Activated CD4-positive, alpha-beta T cell treated with anti-CD3 and anti-CD28 coated beads, Interleukin-2, amount 50 U/mL, for 16 hours (primary cell): ENCODE measurements at regions not wholly inside any gene's neighbourhood (a gene's known extent, or its start where the extent isn't known, plus 50 kb on each side); places are given as distances from the start of the nearest gene placed in this dataset.
"Not testable (repeated sequence)": the region's sequence is repeated elsewhere in the genome, so short reads cannot be mapped to it uniquely, and the experiment has no call there.

Experiments
- DNase-seq: peaks from one replicate; pipeline ENCODE4 v3.0.0-alpha.2; 2020

GRCh38 chr3:166005126-166005525, 167.9 kb upstream of the BCHE start:
- no peak for DNase-seq

DNA sequence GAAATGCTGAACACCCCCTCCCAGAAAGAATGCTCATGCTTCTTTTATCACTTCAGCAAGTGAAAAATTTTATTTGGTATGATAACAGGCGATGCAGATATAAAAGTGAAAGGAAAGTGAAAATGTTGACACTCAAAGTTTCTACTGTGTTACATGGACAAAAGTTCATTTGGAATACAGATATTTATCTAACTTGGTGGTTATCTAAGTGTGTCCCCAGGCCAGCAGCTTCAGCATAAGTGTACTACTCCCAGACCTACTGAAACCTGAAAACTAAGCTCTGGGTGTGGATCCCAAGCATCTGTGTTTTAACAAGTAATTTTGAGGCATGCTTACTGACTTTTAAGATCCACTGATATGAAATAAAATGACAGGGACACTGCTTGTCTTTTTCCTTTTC, 157.1 kb upstream of the BCHE start:
- DNase-seq, result no peak

GRCh38 chr3:165984589-165984988, 147.4 kb upstream of the BCHE start:
- DNase-seq, result no peak

DNA sequence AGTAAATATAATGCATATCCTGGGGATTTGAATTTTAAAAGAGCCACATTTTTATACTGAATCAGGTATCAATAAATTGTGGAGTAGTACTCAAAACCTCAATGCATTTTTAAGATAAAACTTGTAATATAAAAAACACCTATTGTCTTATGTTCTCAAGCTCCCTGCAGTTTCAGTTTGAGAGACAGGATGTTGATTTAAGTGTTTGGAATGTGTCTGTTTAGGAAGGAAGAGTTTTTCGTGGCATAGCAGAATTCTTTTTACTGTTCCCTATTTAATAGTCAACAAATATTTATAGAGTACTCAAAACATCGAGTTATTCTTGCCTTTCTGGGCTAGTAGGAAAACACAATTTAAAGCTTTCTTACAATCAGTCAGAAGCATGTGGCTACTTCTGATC, 146.1 kb upstream of the BCHE start:
- DNase-seq, result no peak

- no peak for DNase-seq
These were observed 144.1 kb upstream of the BCHE start for GRCh38 chr3:165981318-165981717.

DNA sequence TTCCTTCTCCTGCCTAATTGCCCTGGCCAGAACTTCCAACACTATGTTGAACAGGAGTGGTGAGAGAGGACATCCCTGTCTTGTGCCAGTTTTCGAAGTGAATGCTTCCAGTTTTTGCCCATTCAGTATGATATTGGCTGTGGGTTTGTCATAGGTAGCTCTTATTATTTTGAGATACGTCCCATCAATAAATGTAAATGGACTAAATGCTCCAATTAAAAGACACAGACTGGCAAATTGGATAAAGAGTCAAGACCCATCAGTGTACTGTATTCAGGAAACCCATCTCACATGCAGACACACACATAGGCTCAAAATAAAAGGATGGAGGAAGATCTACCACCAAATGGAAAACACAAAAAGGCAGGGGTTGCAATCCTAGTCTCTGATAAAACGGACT, 123.6 kb upstream of the BCHE start:
- not testable (repeated sequence) for DNase-seq

DNA sequence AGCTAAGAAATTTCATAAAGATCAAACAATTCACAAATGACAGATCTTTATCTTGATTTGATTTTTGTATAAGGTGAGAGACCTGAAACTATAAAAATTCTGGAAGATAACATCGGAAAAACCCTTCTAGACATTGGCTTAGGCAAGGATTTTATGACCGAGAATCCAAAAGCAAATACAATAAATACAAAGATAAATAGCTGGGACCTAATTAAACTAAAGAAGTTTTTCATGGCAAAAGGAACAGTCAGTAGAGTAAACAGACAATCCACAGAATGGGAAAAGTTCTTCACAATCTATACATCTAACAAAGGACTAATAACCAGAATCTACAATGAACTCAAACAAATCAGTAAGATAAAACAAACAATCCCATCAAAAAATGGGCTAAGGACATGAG, 116.9 kb upstream of the BCHE start:
- no peak for DNase-seq

- no peak for DNase-seq
These were observed 109.1 kb upstream of the BCHE start for GRCh38 chr3:165946360-165946759.

DNA sequence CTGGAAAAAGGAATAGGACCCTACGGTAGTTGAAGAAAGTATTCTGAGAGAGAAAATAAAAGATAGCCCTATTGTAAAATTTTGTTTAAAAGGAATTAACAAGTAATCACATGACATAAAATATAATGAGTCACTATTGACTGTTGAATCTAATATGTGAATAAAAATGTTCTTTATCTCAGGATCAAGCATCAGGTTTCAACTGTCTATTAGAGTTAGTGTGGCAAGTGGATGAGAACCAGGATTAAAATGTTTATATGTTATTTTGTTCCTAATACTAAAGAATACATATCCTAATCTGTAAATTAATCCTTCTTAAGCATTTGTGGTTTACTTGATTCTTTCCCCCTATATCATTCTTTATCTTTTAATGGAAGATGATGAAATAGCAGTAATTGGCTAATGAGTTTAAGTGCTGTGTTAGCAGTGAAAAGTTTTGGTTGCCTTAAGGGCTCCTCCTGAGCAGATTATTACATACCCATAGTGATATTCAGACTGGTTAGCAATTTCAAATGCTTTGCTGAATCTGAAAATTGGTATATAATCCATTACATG, 101.8 kb upstream of the BCHE start:
- DNase-seq, result no peak

DNA sequence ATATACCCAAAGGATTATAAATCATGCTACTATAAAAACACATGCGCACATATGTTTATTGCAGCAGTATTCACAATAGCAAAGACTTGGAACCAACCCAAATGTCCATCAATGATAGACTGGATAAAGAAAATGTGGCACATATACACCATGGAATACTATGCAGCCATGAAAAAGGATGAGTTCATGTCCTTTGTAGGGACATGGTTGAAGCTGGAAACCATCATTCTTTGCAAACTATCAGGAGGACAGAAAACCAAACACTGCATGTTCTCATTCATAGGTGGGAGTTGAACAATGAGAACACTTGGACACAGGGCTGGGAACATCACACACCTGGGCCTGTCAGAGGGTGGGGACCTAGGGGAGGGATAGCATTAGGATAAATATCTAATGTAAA, 98.9 kb upstream of the BCHE start:
- not testable (repeated sequence) for DNase-seq

DNA sequence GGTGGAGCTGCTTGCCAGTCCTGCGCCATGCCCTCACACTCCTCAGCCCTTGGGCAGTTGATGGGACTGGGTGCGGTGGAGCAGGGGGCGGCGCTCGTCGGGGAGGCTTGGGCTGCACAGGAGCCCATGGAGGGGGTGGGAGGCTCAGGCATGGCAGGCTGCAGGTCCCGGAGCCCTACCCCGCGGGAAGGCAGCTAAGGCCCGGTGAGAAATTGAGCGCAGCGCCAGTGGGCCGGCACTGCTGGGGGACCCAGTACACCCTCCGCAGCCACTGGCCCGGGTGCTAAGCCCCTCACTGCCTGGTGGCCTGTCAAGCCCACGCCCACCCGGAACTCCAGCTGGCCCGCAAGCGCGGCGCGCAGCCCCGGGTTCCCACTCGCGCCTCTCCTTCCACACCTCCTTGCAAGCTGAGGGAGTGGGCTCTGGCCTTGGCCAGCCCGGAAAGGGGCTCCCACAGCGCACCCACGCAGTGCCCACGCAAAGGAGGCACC, 87.1 kb upstream of the BCHE start:
- not testable (repeated sequence) for DNase-seq

- DNase-seq, result no peak
These were observed 83.8 kb upstream of the BCHE start for GRCh38 chr3:165920984-165921383.

- no peak for DNase-seq
These were observed 82.1 kb upstream of the BCHE start for GRCh38 chr3:165919284-165919683.

DNA sequence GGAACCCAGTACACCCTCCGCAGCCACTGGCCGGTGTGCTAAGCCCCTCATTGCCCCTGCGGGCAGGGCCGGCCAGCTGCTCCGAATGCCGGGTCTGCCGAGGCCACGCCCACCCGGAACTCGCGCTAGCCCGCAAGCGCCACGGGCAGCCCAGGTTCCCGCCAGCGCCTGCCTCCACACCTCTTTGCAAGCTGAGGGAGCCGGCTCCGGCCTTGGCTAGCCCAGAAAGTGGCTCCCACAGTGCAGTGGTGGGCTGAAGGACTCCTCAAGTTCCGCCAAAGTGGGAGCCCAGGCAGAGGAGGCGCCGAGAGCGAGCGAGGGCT, 81.4 kb upstream of the BCHE start:
- DNase-seq, result no peak

GRCh38 chr3:165917938-165918656, 80.9 kb upstream of the BCHE start:
- DNase-seq, result not testable (repeated sequence)

- not testable (repeated sequence) for DNase-seq
These were observed 77.9 kb upstream of the BCHE start for GRCh38 chr3:165915104-165915503.

DNA sequence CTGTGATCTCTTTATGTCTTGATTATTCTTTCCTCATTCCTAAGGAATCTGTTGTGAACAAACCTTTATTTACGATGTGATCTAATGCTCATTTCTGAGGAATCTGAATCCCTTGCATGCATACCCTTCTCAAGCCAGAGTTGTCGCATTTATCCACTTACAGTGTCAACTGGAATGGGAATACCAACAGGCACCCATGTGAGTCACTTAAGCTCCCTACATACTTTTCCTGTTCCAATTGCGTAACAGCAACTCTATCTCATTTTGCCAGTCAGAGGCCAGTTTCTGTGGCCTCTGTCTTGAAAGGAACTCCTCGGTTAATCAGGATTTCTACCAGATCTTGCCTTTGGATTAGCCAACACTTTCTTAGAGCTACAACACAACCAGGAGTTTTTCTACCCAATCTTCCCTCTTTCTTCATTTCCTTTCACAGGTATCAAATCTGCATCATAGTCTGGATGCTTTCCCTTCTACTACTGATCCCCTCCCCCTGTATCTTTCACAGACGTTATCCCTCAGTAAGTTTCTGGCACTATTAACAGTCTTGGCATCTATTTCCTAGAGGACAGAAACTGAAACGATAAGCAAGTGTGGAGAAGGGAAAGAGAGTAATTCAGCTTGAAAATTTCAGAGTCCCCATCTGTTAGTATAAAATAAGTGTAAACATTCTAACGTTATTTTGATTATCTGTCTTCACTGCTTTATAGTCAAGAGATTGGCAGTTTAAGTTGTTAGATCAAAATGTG, 66.8 kb upstream of the BCHE start:
- no peak for DNase-seq

DNA sequence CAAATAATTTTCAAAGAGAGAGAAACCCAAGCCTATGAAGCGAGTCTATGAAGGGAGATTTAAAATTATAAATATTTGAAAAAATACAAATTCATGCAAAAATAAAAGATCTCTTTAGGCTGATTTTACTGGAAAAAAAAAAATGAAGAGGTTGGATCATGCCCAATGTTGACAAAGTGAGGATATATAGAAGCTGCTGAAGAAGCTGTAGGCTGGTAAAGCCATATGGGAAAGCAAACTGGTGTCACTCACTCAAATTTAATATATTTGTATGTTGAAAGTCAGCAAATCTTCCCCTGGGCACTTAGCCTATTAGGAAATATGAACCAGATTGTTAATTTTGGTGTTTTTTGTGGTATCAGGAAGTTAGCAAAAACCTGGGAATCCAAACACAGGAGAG, 61.8 kb upstream of the BCHE start:
- DNase-seq, result no peak

- no peak for DNase-seq
These were observed 59.9 kb upstream of the BCHE start for GRCh38 chr3:165897137-165897536.

- peak; percentile 6 for DNase-seq
These were observed 58.7 kb upstream of the BCHE start for GRCh38 chr3:165895919-165896318.

- DNase-seq, result no peak
These were observed 55.3 kb upstream of the BCHE start for GRCh38 chr3:165892565-165892964.
